K562 (cell line): ENCODE measurements at regions not wholly inside any gene's neighbourhood (a gene's known extent, or its start where the extent isn't known, plus 50 kb on each side); places are given as distances from the start of the nearest gene placed in this dataset.

Experiments
- ADNP ChIP-seq: fragments of 200-800 bp; sonication (Bioruptor generic); IDR thresholded peaks from 2 replicates; pipeline ENCODE4 v1.6.1; 2016; ENCODE audit warnings: missing genetic modification characterization, missing compliant biosample characterization
- ARID1B ChIP-seq: fragments of 450-650 bp; IDR thresholded peaks from 2 replicates; pipeline ENCODE4 v1.6.1; 2016; ENCODE audit warnings: antibody characterized with exemption, mild to moderate bottlenecking, inconsistent platforms
- DDX20 ChIP-seq: fragments of 450-650 bp; IDR thresholded peaks from 2 replicates; pipeline ENCODE4 v1.6.1; 2016; ENCODE audit warnings: missing genetic modification characterization, low read depth, mild to moderate bottlenecking, missing compliant biosample characterization, moderate library complexity
- EP400 ChIP-seq: fragments of 450-650 bp; IDR thresholded peaks from 2 replicates; pipeline ENCODE4 v1.6.1; 2017; ENCODE audit warnings: antibody characterized with exemption, mild to moderate bottlenecking, moderate library complexity
- ESRRB ChIP-seq: fragments of 250-450 bp; sonication (Bioruptor Pico); IDR thresholded peaks from 2 replicates; pipeline ENCODE4 v1.5.0; 2020; ENCODE audit warnings: mild to moderate bottlenecking, moderate library complexity, borderline replicate concordance
- HINFP ChIP-seq: fragments of 450-650 bp; conservative IDR thresholded peaks from 2 replicates; pipeline ENCODE4 v1.6.1; 2016; ENCODE audit warnings: missing genetic modification characterization, low read depth, mild to moderate bottlenecking, control low read depth, missing compliant biosample characterization
- HOXB6 ChIP-seq: fragments of 250-450 bp; sonication (Bioruptor Pico); IDR thresholded peaks from 2 replicates; pipeline ENCODE4 v1.5.1; 2022; ENCODE audit warnings: mild to moderate bottlenecking, borderline replicate concordance
- IFI16 ChIP-seq: fragments of 250-450 bp; sonication (Bioruptor Pico); IDR thresholded peaks from 2 replicates; pipeline ENCODE4 v2.1.2; 2022; ENCODE audit warnings: mild to moderate bottlenecking, inconsistent platforms
- MAFF ChIP-seq: IDR thresholded peaks from 2 replicates; pipeline ENCODE4 v1.6.1; 2012; ENCODE audit warnings: low read length, improper control_type of control experiment
- PRDM10 ChIP-seq: fragments of 450-650 bp; IDR thresholded peaks from 2 replicates; pipeline ENCODE4 v1.6.1; 2018; ENCODE audit not compliant: partially characterized antibody
- RUNX1 ChIP-seq: sonication (generic); IDR thresholded peaks from 2 replicates; pipeline ENCODE4 v1.6.1; 2016; ENCODE audit warnings: antibody characterized with exemption, low read depth
- SIN3B ChIP-seq: fragments of 450-650 bp; IDR thresholded peaks from 2 replicates; pipeline ENCODE4 v1.6.1; 2017; ENCODE audit warnings: low read depth, mild to moderate bottlenecking, moderate library complexity
- SMAD4 ChIP-seq: fragments of 250-450 bp; sonication (Bioruptor Pico); conservative IDR thresholded peaks from 2 replicates; pipeline ENCODE4 v1.8.0; 2021; ENCODE audit warnings: inconsistent platforms, mild to moderate bottlenecking, moderate library complexity
- SMARCA4 ChIP-seq: fragments of 450-650 bp; IDR thresholded peaks from 2 replicates; pipeline ENCODE4 v1.6.1; 2016
- ZBTB7A ChIP-seq: IDR thresholded peaks from 2 replicates; pipeline ENCODE4 v1.6.1; 2011; ENCODE audit warnings: low read depth, mild to moderate bottlenecking, low read length, moderate library complexity, borderline replicate concordance; ENCODE audit not compliant: control insufficient read depth
- ZFX ChIP-seq: sonication (generic); formaldehyde crosslinking; IDR thresholded peaks from 2 replicates; pipeline ENCODE4 v1.8.0; 2022; ENCODE audit warnings: mild to moderate bottlenecking, missing genetic modification reagents, moderate library complexity
- ZNF197 ChIP-seq: fragments of 200-800 bp; sonication (Bioruptor generic); IDR thresholded peaks from 2 replicates; pipeline ENCODE4 v1.6.1; 2016; ENCODE audit warnings: low read depth, missing genetic modification characterization, missing compliant biosample characterization
- ZNF263 ChIP-seq: sonication (generic); formaldehyde crosslinking; IDR thresholded peaks from 2 replicates; pipeline ENCODE4 v1.8.0; 2022; ENCODE audit warnings: mild to moderate bottlenecking, missing genetic modification reagents, borderline replicate concordance
- ZNF3 ChIP-seq: fragments of 250-450 bp; sonication (Bioruptor Pico); IDR thresholded peaks from 2 replicates; pipeline ENCODE4 v1.5.0; 2021; ENCODE audit warnings: mild to moderate bottlenecking, moderate library complexity
- ZNF316 ChIP-seq: fragments of 450-650 bp; IDR thresholded peaks from 2 replicates; pipeline ENCODE4 v1.6.1; 2016
- ZNF76 ChIP-seq: fragments of 250-450 bp; sonication (Bioruptor Pico); IDR thresholded peaks from 2 replicates; pipeline ENCODE4 v1.4.0; 2020; ENCODE audit warnings: mild to moderate bottlenecking, moderate library complexity, borderline replicate concordance
- ZNF79 ChIP-seq: fragments of 250-450 bp; sonication (Bioruptor Pico); IDR thresholded peaks from 2 replicates; pipeline ENCODE4 v1.4.0; 2020; ENCODE audit warnings: low read depth, mild to moderate bottlenecking, moderate library complexity

DNA sequence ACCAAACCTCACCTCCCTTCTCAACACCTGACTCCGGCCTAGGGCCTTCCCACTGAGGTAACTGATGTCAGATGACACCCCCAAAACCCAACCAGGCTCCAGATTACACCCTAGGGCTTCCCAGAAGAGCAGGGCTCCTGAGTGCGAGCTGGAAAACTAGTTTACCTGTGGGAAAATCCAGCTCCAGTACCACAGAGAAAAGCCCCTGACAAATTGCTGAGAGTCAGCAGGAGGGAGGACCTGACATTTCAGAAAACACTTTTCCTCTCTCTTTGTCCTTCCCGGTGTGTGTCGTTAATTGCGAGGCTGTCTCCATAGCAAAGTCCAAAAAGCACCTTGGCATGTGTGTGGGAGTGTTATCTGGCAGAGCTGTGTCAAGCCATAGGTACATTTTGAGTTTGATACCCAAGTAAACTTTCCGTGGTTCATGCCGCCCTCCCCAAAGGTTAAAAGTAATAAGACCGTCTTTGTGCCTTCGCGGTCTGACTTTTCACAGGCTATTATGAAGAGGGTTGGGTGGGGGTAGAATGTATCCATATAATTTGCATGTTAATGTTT is 79.8 kb upstream of the FNDC3B start (continued):
- no peak for TF ChIP-seq PRDM10
- TF ChIP-seq HINFP (tag) = no peak
- TF ChIP-seq ZNF79 (CRISPR knock-in tag) = no peak
- TF ChIP-seq ZFX (CRISPR knock-in tag) = peak; percentile 56; the same call in 1 of the 2 replicates
- no peak for TF ChIP-seq MAFF
- no peak for TF ChIP-seq ZNF316
- 0 out of 2 replicates have a peak, but pooled peaks have one; percentile 10 for TF ChIP-seq ZNF263 (CRISPR knock-in tag)
- TF ChIP-seq RUNX1 = no peak
- no peak for TF ChIP-seq EP400
- no peak for TF ChIP-seq SIN3B
- no peak for TF ChIP-seq SMARCA4
- TF ChIP-seq DDX20 (tag) = peak; percentile 46; the same call in 1 of the 2 replicates
- TF ChIP-seq ZNF3 (CRISPR knock-in tag) = no peak
- TF ChIP-seq ZNF76 (CRISPR knock-in tag) = 0 out of 2 replicates have a peak, but pooled peaks have one; percentile 25
- 0 out of 2 replicates have a peak, but pooled peaks have one; percentile 15 for TF ChIP-seq ARID1B
- TF ChIP-seq IFI16 (CRISPR knock-in tag) = no peak
- no peak for TF ChIP-seq HOXB6 (CRISPR knock-in tag)
- 0 out of 2 replicates have a peak, but pooled peaks have one; percentile 42 for TF ChIP-seq ZNF197 (CRISPR knock-in tag)
- TF ChIP-seq SMAD4 (CRISPR knock-in tag) = peak; percentile 71; the same call in 1 of the 2 replicates
- TF ChIP-seq ESRRB (CRISPR knock-in tag) = no peak
- TF ChIP-seq ZBTB7A = no peak
- TF ChIP-seq ADNP = no peak
